Sigmoid colon (tissue), 6 donors: ENCODE measurements at regions not wholly inside any gene's neighbourhood (a gene's known extent, or its start where the extent isn't known, plus 50 kb on each side); places are given as distances from the start of the nearest gene placed in this dataset.

Experiments used
- DNase-seq: peaks from one replicate; pipeline ENCODE4 v3.0.0-alpha.2; 2019
- H3K27ac ChIP-seq, 4 donors: fragments of 200-600 bp; sonication (generic); one replicate each; pipeline ENCODE4 v1.5.1; 2016 to 2019; ENCODE audit warnings: mild to moderate bottlenecking in 1 of 4
- H3K27me3 ChIP-seq, 3 donors: fragments of 200-600 bp; sonication (generic); one replicate each; pipeline ENCODE4 v1.5.1; 2019; ENCODE audit warnings: mild to moderate bottlenecking in 1 of 3
- H3K36me3 ChIP-seq, 4 donors: fragments of 200-600 bp; sonication (generic); one replicate each; pipeline ENCODE4 v1.5.1; 2016 to 2019
- H3K4me1 ChIP-seq, 4 donors: fragments of 200-600 bp; sonication (generic); one replicate each; pipeline ENCODE4 v1.5.1; 2017 to 2019
- H3K4me3 ChIP-seq, 4 donors: fragments of 200-600 bp; sonication (generic); one replicate each; pipeline ENCODE4 v1.5.1; 2017 to 2019; ENCODE audit warnings: mild to moderate bottlenecking in 2 of 4, moderate library complexity in 1 of 4
- H3K9me3 ChIP-seq, 4 donors: fragments of 200-600 bp in 3 of 4; sonication (generic) in 3 of 4; one replicate each; pipeline versions ENCODE4 v1.5.1 to v1.6.1; 2013 to 2019
- CTCF ChIP-seq, 4 experiments: fragments of 450-650 bp in 3 of 4; fragments of 200-600 bp in 1 of 4; IDR thresholded peaks; one replicate each; pipeline ENCODE4 v1.5.1; 2016 to 2019; ENCODE audit warnings: antibody characterized with exemption in 4 of 4, mild to moderate bottlenecking in 3 of 4, moderate library complexity in 2 of 4
- EP300 ChIP-seq, 4 donors: sonication (generic); formaldehyde crosslinking; IDR thresholded peaks; one replicate each; pipeline ENCODE4 v1.6.1; 2017; ENCODE audit warnings: antibody characterized with exemption in 4 of 4
- POLR2A ChIP-seq, 2 donors: fragments of 450-650 bp; IDR thresholded peaks; one replicate each; pipeline ENCODE4 v1.6.1; 2016; ENCODE audit warnings: antibody characterized with exemption in 2 of 2, mild to moderate bottlenecking in 2 of 2, moderate library complexity in 2 of 2
- POLR2AphosphoS5 ChIP-seq, 4 donors: sonication (generic); formaldehyde crosslinking; IDR thresholded peaks; one replicate each; pipeline ENCODE4 v1.6.1; 2017; ENCODE audit warnings: antibody characterized with exemption in 4 of 4
- WGBS, 2 donors: extraction: QIAGEN DNeasy Blood & Tissue Kit; methylation state at CpG; one replicate each; pipeline ENCODE4 v1.1.7; 2013; 5-methylcytosine and 5-hydroxymethylcytosine counted together
- intact Hi-C: fragments of 100-400 bp; cut with DNase I; formaldehyde crosslinking; loops from one replicate; pipeline ENCODE4 v1.15.1; 2023
- donor health status: healthy with polysubstance abuse.
- donor health status: healthy.

DNA sequence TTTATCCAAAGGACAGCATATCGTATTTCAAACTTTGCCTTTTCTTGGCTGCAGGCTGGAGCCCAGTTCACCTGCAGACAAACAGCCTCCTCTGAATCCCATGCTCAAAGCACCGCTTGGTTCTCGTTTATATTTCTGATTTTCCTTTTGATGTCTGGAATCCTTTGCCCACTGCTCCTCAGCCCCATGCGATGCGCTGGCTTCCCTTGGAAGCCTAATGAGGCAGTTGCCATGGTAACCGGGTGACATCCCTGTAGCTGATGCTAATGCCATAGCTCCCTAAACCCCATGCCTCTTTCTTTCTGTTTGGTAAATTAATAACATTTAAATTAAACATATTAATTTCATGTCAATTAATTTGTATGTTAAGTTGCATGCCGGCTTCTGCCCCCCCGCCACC, 327.1 kb downstream of the PRDM2 start:
- H3K27me3 ChIP-seq: no peaks in the 10 kb centered on the region
- intact Hi-C loops: no loop called here
- H3K36me3 ChIP-seq: no peaks in the 10 kb centered on the region
- no peaks in the 10 kb centered on the region for H3K9me3 ChIP-seq
- no peak overlapping the region for H3K27ac ChIP-seq
- DNase-seq: no peak
- WGBS, 2 donors: 79 to 92% methylated on average over 8 of the region's 8 CpGs
- no peak for TF ChIP-seq POLR2A (IDR thresholded peaks at IDR 0.05)
- no peaks in the 10 kb centered on the region for H3K4me1 ChIP-seq
- no peak overlapping the region for H3K4me3 ChIP-seq

DNA sequence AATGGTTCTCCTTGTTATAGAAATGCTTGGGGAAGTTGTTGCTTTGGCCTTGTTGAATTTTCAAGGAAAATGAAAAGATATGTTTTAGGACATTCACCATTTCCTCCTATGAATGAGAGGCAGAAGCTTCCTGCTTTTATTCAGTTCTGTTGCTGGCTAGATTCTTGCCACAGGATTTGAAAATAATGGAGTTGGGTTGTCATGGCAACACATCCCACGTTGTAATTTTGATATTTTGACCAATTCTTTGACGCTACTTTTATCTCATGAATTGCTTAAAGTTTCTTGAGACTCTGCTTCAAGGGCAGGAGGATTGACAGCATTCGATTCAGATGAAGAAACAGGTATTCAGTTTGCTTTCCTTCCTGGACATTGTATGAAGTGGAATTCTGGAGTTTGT, 331.5 kb downstream of the PRDM2 start:
- no peak for DNase-seq
- no peaks in the 10 kb centered on the region for H3K27me3 ChIP-seq
- intact Hi-C loops: no loop called here
- 65 to 72% methylated on average over 3 of the region's 3 CpGs for WGBS, 2 donors
- peaks cover 0 to 8% (median 0%) of the 10 kb centered on the region in 4 donors for H3K9me3 ChIP-seq
- no peak overlapping the region for H3K27ac ChIP-seq
- H3K4me3 ChIP-seq: no peak overlapping the region
- H3K4me1 ChIP-seq: no peaks in the 10 kb centered on the region
- no peaks in the 10 kb centered on the region for H3K36me3 ChIP-seq
- no peak for TF ChIP-seq POLR2AphosphoS5 (IDR thresholded peaks at IDR 0.05)
- TF ChIP-seq EP300 (IDR thresholded peaks at IDR 0.05): no peak
- TF ChIP-seq CTCF (IDR thresholded peaks at IDR 0.05): no peak
- TF ChIP-seq POLR2A (IDR thresholded peaks at IDR 0.05): no peak

GRCh38 chr1:14034506-14034905, 334.5 kb downstream of the PRDM2 start:
- TF ChIP-seq POLR2AphosphoS5 (IDR thresholded peaks at IDR 0.05) (no peak), EP300 (IDR thresholded peaks at IDR 0.05) (no peak), CTCF (IDR thresholded peaks at IDR 0.05) (no peak), POLR2A (IDR thresholded peaks at IDR 0.05) (no peak)
- WGBS, 2 donors: 84 to 90% methylated on average over 5 of the region's 5 CpGs
- no peaks in the 10 kb centered on the region for H3K4me1 ChIP-seq
- H3K27ac ChIP-seq: no peak overlapping the region
- peaks cover 0 to 8% (median 0%) of the 10 kb centered on the region in 4 donors for H3K9me3 ChIP-seq
- H3K36me3 ChIP-seq: no peaks in the 10 kb centered on the region
- DNase-seq: no peak
- intact Hi-C loops: no loop called here
- H3K27me3 ChIP-seq: no peaks in the 10 kb centered on the region
- H3K4me3 ChIP-seq: no peak overlapping the region

- DNase-seq: no peak
- 73 to 75% methylated on average over 6 of the region's 6 CpGs for WGBS, 2 donors
- intact Hi-C loops: no loop called here
These were observed 337.3 kb downstream of the PRDM2 start for GRCh38 chr1:14037101-14037847.

More at GRCh38 chr1:14037101-14037847, 337.3 kb downstream of the PRDM2 start:
- no peaks in the 10 kb centered on the region for H3K27me3 ChIP-seq
- H3K27ac ChIP-seq: no peak overlapping the region
- H3K4me3 ChIP-seq: no peak overlapping the region
- peaks cover 0 to 13% (median 5%) of the 10 kb centered on the region in 4 donors for H3K9me3 ChIP-seq
- no peaks in the 10 kb centered on the region for H3K4me1 ChIP-seq
- no peaks in the 10 kb centered on the region for H3K36me3 ChIP-seq
- TF ChIP-seq CTCF (IDR thresholded peaks at IDR 0.05): no peak
- no peak for TF ChIP-seq POLR2AphosphoS5 (IDR thresholded peaks at IDR 0.05)
- no peak for TF ChIP-seq POLR2A (IDR thresholded peaks at IDR 0.05)
- TF ChIP-seq EP300 (IDR thresholded peaks at IDR 0.05): no peak
